ENCODE measurements at regions not wholly inside any gene's neighbourhood (a gene's known extent, or its start where the extent isn't known, plus 50 kb on each side); places are given as distances from the start of the nearest gene placed in this dataset.

GRCh38 chr4:137994853-137995252 is 247.3 kb downstream of the SLC7A11 start:
- H3K4me1 Mint-ChIP-seq: no peaks in the 10 kb centered on the region
- peaks cover 0 to 5% (median 0%) of the 10 kb centered on the region in 3 donors for H3K9me3 Mint-ChIP-seq
- Histone ChIP-seq H3K4me1 (ENCODE audit: control insufficient read depth in 1 of 2, extremely low read depth in 1 of 2, insufficient read depth in 2 of 2, low read length in 2 of 2) (no peaks in the 10 kb centered on the region), H3K9me3 (no peaks in the 10 kb centered on the region), H3K4me3 (ENCODE audit: control insufficient read depth in 1 of 2, extremely low read depth in 1 of 2, low read length in 1 of 2) (no peak overlapping the region), H3K36me3 (ENCODE audit: control insufficient read depth in 2 of 2, extremely low read depth in 1 of 2, insufficient read depth in 1 of 2, low read length in 1 of 2) (no peaks in the 10 kb centered on the region), H3K27me3 (replicated peaks in 1 of 2; ENCODE audit: control insufficient read depth in 2 of 2, extremely low read depth in 1 of 2, insufficient read depth in 2 of 2, low read length in 1 of 2) (no peaks in the 10 kb centered on the region), H3K27ac (ENCODE audit: low read length) (no peak overlapping the region)
- no peaks in the 10 kb centered on the region for H3K27me3 Mint-ChIP-seq
- H3K27ac Mint-ChIP-seq: no peak overlapping the region
- ATAC-seq (replicated peaks in 1 of 4): no peak
- no peaks in the 10 kb centered on the region for H3K36me3 Mint-ChIP-seq
- CTCF ChIA-PET: no interaction called here
- no peak overlapping the region for H3K4me3 Mint-ChIP-seq
- DNase-seq: no peak
- POLR2A ChIA-PET: no interaction called here

GRCh38 chr4:137993232-137993631 is 248.9 kb downstream of the SLC7A11 start:
- Mint-ChIP-seq H3K27me3 (no peaks in the 10 kb centered on the region), H3K27ac (no peak overlapping the region), H3K4me3 (no peak overlapping the region), H3K9me3 (peaks cover 0 to 6% (median 0%) of the 10 kb centered on the region in 3 donors), H3K36me3 (no peaks in the 10 kb centered on the region), H3K4me1 (no peaks in the 10 kb centered on the region)
- Histone ChIP-seq H3K36me3 (ENCODE audit: control insufficient read depth in 2 of 2, extremely low read depth in 1 of 2, insufficient read depth in 1 of 2, low read length in 1 of 2) (no peaks in the 10 kb centered on the region), H3K27me3 (replicated peaks in 1 of 2; ENCODE audit: control insufficient read depth in 2 of 2, extremely low read depth in 1 of 2, insufficient read depth in 2 of 2, low read length in 1 of 2) (no peaks in the 10 kb centered on the region), H3K4me1 (ENCODE audit: control insufficient read depth in 1 of 2, extremely low read depth in 1 of 2, insufficient read depth in 2 of 2, low read length in 2 of 2) (no peaks in the 10 kb centered on the region), H3K9me3 (no peaks in the 10 kb centered on the region), H3K27ac (ENCODE audit: low read length) (no peak overlapping the region), H3K4me3 (ENCODE audit: control insufficient read depth in 1 of 2, extremely low read depth in 1 of 2, low read length in 1 of 2) (no peak overlapping the region)
- WGBS (ENCODE audit: insufficient coverage): 100% methylated on average over 1 of the region's 1 CpG
- CTCF ChIA-PET: no interaction called here
- ATAC-seq (replicated peaks in 1 of 4) (no peak), DNase-seq (no peak)
- POLR2A ChIA-PET: no interaction called here

- no peaks in the 10 kb centered on the region for H3K4me1 ChIP-seq (ENCODE audit: control insufficient read depth in 1 of 2, extremely low read depth in 1 of 2, insufficient read depth in 2 of 2, low read length in 2 of 2)
- H3K27me3 Mint-ChIP-seq: no peaks in the 10 kb centered on the region
Observed at GRCh38 chr4:137981277-137981676, 260.9 kb downstream of the SLC7A11 start.

DNA sequence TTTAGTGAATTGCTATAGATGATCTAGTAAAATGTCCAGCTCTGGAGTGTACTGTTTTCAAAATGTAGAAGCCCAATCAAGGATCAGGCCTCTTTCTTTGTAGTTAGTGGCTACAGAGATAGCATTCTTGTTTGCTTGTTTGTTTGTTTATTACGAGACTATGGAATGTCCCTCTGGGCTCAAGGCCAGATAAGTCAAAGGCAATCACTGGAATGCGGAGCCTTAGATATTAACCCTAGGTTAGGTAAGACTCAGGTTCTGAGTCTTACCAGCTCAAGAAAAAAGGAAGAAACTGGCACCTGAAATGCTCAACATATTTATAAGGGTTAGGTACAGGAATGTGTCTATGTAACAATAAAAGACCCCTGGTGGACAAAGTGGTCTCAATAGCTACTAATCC is 261.5 kb downstream of the SLC7A11 start:
- no CpG with 5 or more reads among the region's 2 CpGs for WGBS (ENCODE audit: insufficient coverage)
- H3K4me3 ChIP-seq (ENCODE audit: control insufficient read depth in 1 of 2, extremely low read depth in 1 of 2, low read length in 1 of 2): no peak overlapping the region
- H3K27me3 ChIP-seq (replicated peaks in 1 of 2; ENCODE audit: control insufficient read depth in 2 of 2, extremely low read depth in 1 of 2, insufficient read depth in 2 of 2, low read length in 1 of 2): no peaks in the 10 kb centered on the region
- no peaks in the 10 kb centered on the region for H3K36me3 Mint-ChIP-seq
- ATAC-seq (replicated peaks in 1 of 4) (no peak), DNase-seq (no peak)
- no peak overlapping the region for H3K27ac Mint-ChIP-seq
- ChIA-PET CTCF (no interaction called here), POLR2A (no interaction called here)
- no peak overlapping the region for H3K27ac ChIP-seq (ENCODE audit: low read length)
- no peak overlapping the region for H3K4me3 Mint-ChIP-seq
- H3K4me1 Mint-ChIP-seq: no peaks in the 10 kb centered on the region
- H3K36me3 ChIP-seq (ENCODE audit: control insufficient read depth in 2 of 2, extremely low read depth in 1 of 2, insufficient read depth in 1 of 2, low read length in 1 of 2): no peaks in the 10 kb centered on the region
- H3K4me1 ChIP-seq (ENCODE audit: control insufficient read depth in 1 of 2, extremely low read depth in 1 of 2, insufficient read depth in 2 of 2, low read length in 2 of 2): no peaks in the 10 kb centered on the region
- H3K27me3 Mint-ChIP-seq: no peaks in the 10 kb centered on the region
- peaks cover 7 to 11% (median 7%) of the 10 kb centered on the region in 3 donors for H3K9me3 Mint-ChIP-seq
- H3K9me3 ChIP-seq: no peaks in the 10 kb centered on the region

More at GRCh38 chr4:137981277-137981676, 260.9 kb downstream of the SLC7A11 start:
- Mint-ChIP-seq H3K27ac (no peak overlapping the region), H3K9me3 (peaks cover 7 to 11% (median 11%) of the 10 kb centered on the region in 3 donors), H3K4me3 (no peak overlapping the region), H3K36me3 (no peaks in the 10 kb centered on the region), H3K4me1 (no peaks in the 10 kb centered on the region)
- no peak overlapping the region for H3K4me3 ChIP-seq (ENCODE audit: control insufficient read depth in 1 of 2, extremely low read depth in 1 of 2, low read length in 1 of 2)
- DNase-seq (no peak), ATAC-seq (replicated peaks in 1 of 4) (no peak)
- CTCF ChIA-PET: no interaction called here
- 88% methylated on average over 2 of the region's 3 CpGs for whole genome bisulfite sequencing (ENCODE audit: insufficient coverage)
- POLR2A ChIA-PET: no interaction called here
- H3K27ac ChIP-seq (ENCODE audit: low read length): no peak overlapping the region
- no peaks in the 10 kb centered on the region for H3K27me3 ChIP-seq (replicated peaks in 1 of 2; ENCODE audit: control insufficient read depth in 2 of 2, extremely low read depth in 1 of 2, insufficient read depth in 2 of 2, low read length in 1 of 2)
- H3K9me3 ChIP-seq: no peaks in the 10 kb centered on the region
- H3K36me3 ChIP-seq (ENCODE audit: control insufficient read depth in 2 of 2, extremely low read depth in 1 of 2, insufficient read depth in 1 of 2, low read length in 1 of 2): no peaks in the 10 kb centered on the region

DNA sequence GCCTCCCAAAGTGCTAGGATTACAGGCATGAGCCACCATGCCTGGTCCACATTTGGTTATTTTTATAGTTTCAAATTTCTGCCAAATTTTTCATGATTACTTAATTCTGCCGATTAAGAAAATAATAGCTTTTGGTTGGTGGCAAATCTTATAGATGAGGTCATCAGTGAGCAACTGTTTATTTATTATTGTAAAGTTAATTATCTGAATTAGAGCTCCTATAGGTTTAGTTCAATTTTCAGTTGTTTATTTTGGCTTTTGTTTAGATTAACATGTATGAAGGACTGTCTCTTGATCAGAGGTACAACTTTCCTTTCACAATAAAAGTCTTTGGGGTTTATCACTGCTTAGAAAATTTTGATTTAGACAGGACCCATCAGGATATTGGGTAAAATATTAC is 262.2 kb downstream of the SLC7A11 start:
- no peak overlapping the region for H3K27ac Mint-ChIP-seq
- ATAC-seq (replicated peaks in 1 of 4) (no peak), DNase-seq (no peak)
- ChIA-PET POLR2A (no interaction called here), CTCF (no interaction called here)
- no peaks in the 10 kb centered on the region for H3K27me3 Mint-ChIP-seq
- Histone ChIP-seq H3K27ac (ENCODE audit: low read length) (no peak overlapping the region), H3K27me3 (replicated peaks in 1 of 2; ENCODE audit: control insufficient read depth in 2 of 2, extremely low read depth in 1 of 2, insufficient read depth in 2 of 2, low read length in 1 of 2) (no peaks in the 10 kb centered on the region), H3K36me3 (ENCODE audit: control insufficient read depth in 2 of 2, extremely low read depth in 1 of 2, insufficient read depth in 1 of 2, low read length in 1 of 2) (no peaks in the 10 kb centered on the region), H3K4me1 (ENCODE audit: control insufficient read depth in 1 of 2, extremely low read depth in 1 of 2, insufficient read depth in 2 of 2, low read length in 2 of 2) (no peaks in the 10 kb centered on the region), H3K4me3 (ENCODE audit: control insufficient read depth in 1 of 2, extremely low read depth in 1 of 2, low read length in 1 of 2) (no peak overlapping the region), H3K9me3 (no peaks in the 10 kb centered on the region)
- WGBS (ENCODE audit: insufficient coverage): no CpG with 5 or more reads among the region's 1 CpG
- no peaks in the 10 kb centered on the region for H3K36me3 Mint-ChIP-seq
- H3K4me3 Mint-ChIP-seq: no peak overlapping the region
- H3K9me3 Mint-ChIP-seq: peaks cover 7 to 11% (median 7%) of the 10 kb centered on the region in 3 donors
- H3K4me1 Mint-ChIP-seq: no peaks in the 10 kb centered on the region

- no peaks in the 10 kb centered on the region for H3K4me1 Mint-ChIP-seq
- no CpG with 5 or more reads among the region's 3 CpGs for WGBS (ENCODE audit: insufficient coverage)
- no peaks in the 10 kb centered on the region for H3K36me3 Mint-ChIP-seq
Observed at GRCh38 chr4:137968956-137969678, 273.0 kb downstream of the SLC7A11 start.

More at GRCh38 chr4:137968956-137969678, 273.0 kb downstream of the SLC7A11 start:
- H3K27ac ChIP-seq (ENCODE audit: low read length): no peak overlapping the region
- H3K4me3 Mint-ChIP-seq: no peak overlapping the region
- ATAC-seq (replicated peaks in 1 of 4) (no peak), DNase-seq (no peak)
- H3K9me3 Mint-ChIP-seq: peaks cover 8 to 33% (median 22%) of the 10 kb centered on the region in 3 donors
- no peaks in the 10 kb centered on the region for H3K9me3 ChIP-seq
- no peak overlapping the region for H3K27ac Mint-ChIP-seq
- CTCF ChIA-PET: no interaction called here
- no peaks in the 10 kb centered on the region for H3K27me3 Mint-ChIP-seq
- no peaks in the 10 kb centered on the region for H3K27me3 ChIP-seq (replicated peaks in 1 of 2; ENCODE audit: control insufficient read depth in 2 of 2, extremely low read depth in 1 of 2, insufficient read depth in 2 of 2, low read length in 1 of 2)
- no peaks in the 10 kb centered on the region for H3K36me3 ChIP-seq (ENCODE audit: control insufficient read depth in 2 of 2, extremely low read depth in 1 of 2, insufficient read depth in 1 of 2, low read length in 1 of 2)
- no peak overlapping the region for H3K4me3 ChIP-seq (ENCODE audit: control insufficient read depth in 1 of 2, extremely low read depth in 1 of 2, low read length in 1 of 2)
- no peaks in the 10 kb centered on the region for H3K4me1 ChIP-seq (ENCODE audit: control insufficient read depth in 1 of 2, extremely low read depth in 1 of 2, insufficient read depth in 2 of 2, low read length in 2 of 2)
- POLR2A ChIA-PET: no interaction called here
